ENCODE measurements at regions not wholly inside any gene's neighbourhood (a gene's known extent, or its start where the extent isn't known, plus 50 kb on each side); places are given as distances from the start of the nearest gene placed in this dataset.

- no peak for DNase-seq
Measured at GRCh38 chr3:41033956-41034519, 165.3 kb upstream of the CTNNB1 start.

- DNase-seq: no peak
Measured at GRCh38 chr3:41035456-41036022, 163.8 kb upstream of the CTNNB1 start.

GRCh38 chr3:41037651-41038334, 161.5 kb upstream of the CTNNB1 start:
- no peak for DNase-seq

DNA sequence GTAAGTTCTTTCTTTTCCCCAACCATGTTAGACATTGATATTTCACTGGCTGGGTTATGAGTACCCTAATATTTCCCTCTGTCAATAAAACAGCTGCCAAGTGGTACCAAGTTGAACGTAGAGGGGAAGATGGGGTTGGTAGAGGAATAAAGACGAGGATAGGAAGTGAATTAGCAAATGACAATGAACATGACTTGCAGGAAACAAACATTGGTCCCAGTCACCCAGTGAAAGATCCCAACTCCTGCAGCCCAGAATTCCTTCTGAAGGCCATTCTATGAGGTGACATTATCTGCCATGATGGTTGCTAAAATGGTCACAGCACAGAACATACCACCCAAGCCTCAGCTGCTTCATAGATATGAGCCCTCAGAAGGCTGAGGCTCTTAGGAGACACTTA, 159.0 kb upstream of the CTNNB1 start:
- DNase-seq: no peak

DNA sequence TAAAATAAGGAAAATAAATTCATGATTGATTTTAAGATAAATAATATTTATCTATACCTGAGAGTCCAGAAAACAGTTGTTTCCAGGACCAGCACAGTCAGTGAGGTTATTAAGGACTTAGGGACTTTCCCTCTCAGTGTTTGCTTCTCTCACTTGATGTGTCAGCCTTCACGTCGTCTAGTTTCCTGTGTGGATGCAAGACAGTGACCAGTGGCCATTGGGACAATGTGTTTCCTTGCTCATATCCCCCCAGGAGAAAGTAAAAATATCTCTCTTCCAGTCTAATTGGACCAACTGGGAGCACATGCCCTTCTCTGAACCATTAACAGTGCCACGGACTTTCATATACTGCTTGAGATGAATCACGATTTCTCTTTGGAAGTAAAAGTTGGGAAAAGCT, 157.8 kb upstream of the CTNNB1 start:
- no peak for DNase-seq

DNA sequence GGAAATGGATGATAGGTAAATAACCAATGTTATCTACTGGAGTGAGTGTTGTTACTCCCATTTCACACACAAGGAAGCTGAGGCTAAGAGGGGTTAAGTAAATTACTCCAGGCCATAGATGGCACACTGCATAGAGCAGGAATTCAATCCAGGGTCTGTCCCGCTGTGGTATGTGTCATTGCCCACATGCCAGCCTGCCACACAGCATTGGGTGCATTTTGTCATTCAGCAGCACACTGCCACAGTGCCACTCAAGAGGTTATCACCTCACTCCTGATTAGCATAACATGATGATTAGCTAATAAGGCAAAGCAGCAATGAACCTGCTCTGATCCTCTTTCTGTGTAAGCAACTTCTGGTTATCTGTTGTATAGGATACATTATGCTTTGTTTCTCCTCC, 157.4 kb upstream of the CTNNB1 start:
- no peak for DNase-seq

- no peak for DNase-seq
Measured at GRCh38 chr3:41044523-41044922, 154.8 kb upstream of the CTNNB1 start.

- DNase-seq: no peak
Measured at GRCh38 chr3:41045491-41045890, 153.8 kb upstream of the CTNNB1 start.

GRCh38 chr3:41050144-41050543, 149.2 kb upstream of the CTNNB1 start:
- DNase-seq: no peak

DNA sequence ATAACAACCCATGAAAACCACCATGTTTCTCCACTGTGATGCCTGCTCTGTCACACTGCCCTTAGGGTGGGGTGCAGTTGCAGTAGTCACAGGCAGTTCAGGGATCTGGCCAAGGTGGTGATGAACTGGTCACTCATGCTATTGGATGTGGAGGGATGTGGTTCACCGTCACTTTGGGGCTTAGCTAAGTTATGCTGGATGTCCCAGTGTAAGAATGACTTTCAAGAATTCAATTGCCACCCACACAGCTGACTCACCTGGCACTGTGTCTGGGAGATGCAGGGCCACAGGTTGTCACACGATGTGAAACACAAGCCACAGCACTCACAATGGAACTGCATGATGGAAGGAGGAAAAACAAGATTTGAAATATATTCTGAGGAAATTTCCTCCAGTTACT, 146.1 kb upstream of the CTNNB1 start:
- DNase-seq: no peak

DNA sequence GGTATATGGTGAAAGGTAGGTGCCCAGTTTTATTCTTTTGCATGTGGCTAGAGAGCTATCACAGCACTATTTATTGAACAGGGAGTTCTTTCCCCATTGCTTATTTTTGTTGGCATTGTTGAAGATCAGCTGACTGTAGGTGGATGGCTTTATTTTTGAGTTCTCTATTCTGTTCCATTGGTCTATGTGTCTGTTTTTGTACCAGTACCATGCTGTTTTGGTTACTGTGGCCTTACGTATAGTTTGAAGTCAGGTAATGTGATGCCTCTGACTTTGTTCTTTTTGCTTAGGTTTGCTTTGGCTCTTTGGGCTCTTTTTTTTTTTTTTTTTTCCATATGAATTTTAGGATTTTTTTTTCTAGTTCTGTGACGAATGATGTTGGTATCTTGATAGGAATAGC, 139.2 kb upstream of the CTNNB1 start:
- DNase-seq: no peak

- no peak for DNase-seq
Measured at GRCh38 chr3:41064070-41064469, 135.2 kb upstream of the CTNNB1 start.

GRCh38 chr3:41064526-41064925, 134.8 kb upstream of the CTNNB1 start:
- DNase-seq: no peak

DNA sequence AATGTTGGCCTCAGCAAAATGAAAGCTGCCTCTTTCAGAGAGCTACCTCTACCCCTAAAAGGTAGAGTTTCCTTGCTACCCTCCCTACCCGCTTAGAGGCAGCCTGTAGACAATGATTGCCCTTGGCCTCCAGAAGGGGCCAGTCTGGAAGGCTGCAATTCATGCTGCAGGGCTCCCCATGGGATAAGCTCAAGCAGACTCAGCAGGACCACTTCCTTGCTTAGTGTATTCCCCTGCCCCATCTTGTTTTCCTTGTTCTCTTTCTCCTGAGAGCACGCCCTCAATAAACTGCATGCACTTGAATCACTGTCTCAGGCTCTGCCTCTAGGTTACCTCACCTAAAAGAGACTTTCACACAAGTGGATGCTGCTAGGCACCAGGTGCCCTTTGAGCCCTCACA, 134.0 kb upstream of the CTNNB1 start:
- no peak for DNase-seq

GRCh38 chr3:41073190-41073589, 126.1 kb upstream of the CTNNB1 start:
- DNase-seq: no peak

- no peak for DNase-seq
Measured at GRCh38 chr3:41075975-41076374, 123.3 kb upstream of the CTNNB1 start.

DNA sequence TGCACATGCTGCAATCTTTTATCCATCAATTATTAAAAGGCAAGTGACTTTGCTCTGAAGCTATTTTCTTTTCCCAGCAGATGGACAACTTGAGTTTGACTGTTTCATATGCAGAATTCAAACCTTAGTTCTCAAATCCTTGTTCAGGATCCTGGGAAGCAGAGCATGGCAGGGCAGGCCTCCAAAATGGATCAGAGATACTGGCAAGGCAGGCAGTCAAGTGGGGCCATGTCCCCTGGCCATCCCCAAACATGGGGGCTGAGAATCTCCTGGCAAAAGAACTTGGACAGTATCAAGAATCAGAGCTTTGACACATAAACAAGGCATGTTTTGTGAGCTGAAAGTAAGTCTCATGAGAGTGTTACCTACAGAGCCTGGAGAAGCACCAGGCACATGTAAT, 122.9 kb upstream of the CTNNB1 start:
- DNase-seq: no peak

GRCh38 chr3:41080141-41080540, 119.2 kb upstream of the CTNNB1 start:
- DNase-seq: no peak

GRCh38 chr3:41088882-41089281, 110.4 kb upstream of the CTNNB1 start:
- DNase-seq: no peak

- no peak for DNase-seq
Measured at GRCh38 chr3:41089566-41089965, 109.7 kb upstream of the CTNNB1 start.

DNA sequence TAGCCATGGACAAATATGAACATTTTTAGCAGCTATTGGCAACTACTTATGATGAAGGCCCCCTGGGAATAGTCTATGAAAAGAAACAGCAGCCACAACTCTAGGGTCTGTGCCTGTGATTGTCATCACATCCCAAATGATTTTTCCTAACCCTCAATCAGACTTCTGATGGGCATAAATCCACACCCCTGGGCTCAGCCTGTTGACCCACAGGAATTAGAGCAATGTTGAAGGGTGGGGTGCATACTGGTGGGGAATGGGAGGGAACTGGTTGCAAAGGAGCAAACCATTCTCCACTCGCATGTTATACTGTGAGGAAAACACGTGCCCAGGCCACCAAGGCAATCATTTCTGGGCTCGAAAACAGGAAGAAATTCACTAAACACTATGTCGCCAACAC, 106.5 kb upstream of the CTNNB1 start:
- DNase-seq: no peak

DNA sequence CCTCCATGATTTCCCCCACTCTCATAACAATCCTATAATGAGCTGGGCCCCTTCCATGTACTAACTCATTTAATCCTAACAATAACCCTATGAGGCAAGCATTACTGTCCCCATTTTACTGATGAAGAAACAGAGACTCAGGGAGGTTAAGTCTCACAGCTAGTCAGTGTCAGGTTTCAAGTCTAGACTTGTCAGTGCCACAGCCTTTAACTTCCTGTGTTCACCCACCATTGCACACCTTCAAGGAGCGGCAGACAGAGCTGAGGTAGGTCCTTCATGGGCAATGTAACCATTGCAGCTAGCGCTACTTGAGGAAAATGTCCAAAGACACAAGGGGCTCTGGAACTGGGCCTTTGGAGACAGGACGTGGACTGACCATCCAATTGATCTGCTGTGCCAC, 105.8 kb upstream of the CTNNB1 start:
- DNase-seq: no peak

DNA sequence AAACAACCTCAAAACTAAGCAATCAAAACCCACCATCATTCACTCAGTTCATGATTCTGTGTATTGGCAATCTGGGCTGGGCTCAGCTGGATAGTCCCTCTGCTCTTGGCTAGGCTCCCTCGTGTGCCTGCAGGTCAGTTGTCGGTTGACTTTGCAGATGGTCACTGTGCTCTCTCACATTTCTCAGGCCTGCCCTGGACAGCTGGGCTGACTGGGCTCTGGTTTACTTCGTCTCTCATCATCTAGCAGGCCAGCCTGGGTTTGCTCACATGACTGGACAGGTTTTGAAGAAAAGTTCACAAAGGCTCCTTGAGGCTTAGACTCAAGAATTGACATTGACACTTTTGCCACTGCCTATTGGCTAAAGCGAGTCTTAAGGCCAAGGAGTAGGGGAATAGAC, 105.0 kb upstream of the CTNNB1 start:
- DNase-seq: no peak

DNA sequence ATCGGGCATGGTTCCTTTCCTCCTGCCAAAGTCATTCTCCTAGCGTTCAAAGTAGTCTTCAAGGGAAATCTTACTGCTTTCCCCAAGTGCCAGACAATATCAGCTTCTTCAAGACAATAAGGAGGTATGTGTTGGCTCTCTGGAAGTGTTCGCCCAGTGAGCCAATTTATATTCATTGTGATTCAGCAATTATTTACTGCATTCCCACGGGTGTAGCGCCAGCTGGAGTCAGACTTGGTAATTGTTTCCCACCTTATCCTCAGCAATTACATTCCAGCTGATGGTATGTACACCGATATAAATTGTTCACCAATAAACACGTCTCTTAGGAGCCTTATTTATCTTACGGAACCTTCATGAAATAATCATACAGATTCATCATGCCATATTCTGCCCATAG, 103.6 kb upstream of the CTNNB1 start:
- no peak for DNase-seq
